K562 (cell line): ENCODE measurements at regions not wholly inside any gene's neighbourhood (a gene's known extent, or its start where the extent isn't known, plus 50 kb on each side); places are given as distances from the start of the nearest gene placed in this dataset.

Experiments
- AFF4 ChIP-seq: sonication (generic); formaldehyde crosslinking; IDR thresholded peaks from 2 replicates; pipeline ENCODE4 v1.8.0; 2023; ENCODE audit warnings: mild to moderate bottlenecking, missing genetic modification reagents
- ARID1B ChIP-seq: fragments of 450-650 bp; IDR thresholded peaks from 2 replicates; pipeline ENCODE4 v1.6.1; 2016; ENCODE audit warnings: antibody characterized with exemption, mild to moderate bottlenecking, inconsistent platforms
- ARID4B ChIP-seq: sonication (generic); formaldehyde crosslinking; IDR thresholded peaks from 2 replicates; pipeline ENCODE4 v1.8.0; 2022; ENCODE audit warnings: mild to moderate bottlenecking, missing genetic modification reagents
- CHCHD3 ChIP-seq: fragments of 250-450 bp; sonication (Bioruptor Pico); IDR thresholded peaks from 2 replicates; pipeline ENCODE4 v2.1.2; 2022; ENCODE audit warnings: mild to moderate bottlenecking
- E2F5 ChIP-seq: sonication (generic); formaldehyde crosslinking; IDR thresholded peaks from 2 replicates; pipeline ENCODE4 v1.8.0; 2022; ENCODE audit warnings: mild to moderate bottlenecking, missing genetic modification reagents
- GTF3C2 ChIP-seq: IDR thresholded peaks from 3 replicates; pipeline ENCODE4 v1.6.1; 2011; ENCODE audit warnings: borderline replicate concordance, mild to moderate bottlenecking, moderate library complexity; ENCODE audit not compliant: insufficient read length; ENCODE audit errors: extremely low read depth
- JUN ChIP-seq, 2 experiments: sonication (generic) in 1 of 2; formaldehyde crosslinking in 1 of 2; IDR thresholded peaks; 2 replicates each; pipeline versions ENCODE4 v1.6.1 to v1.8.0; 2012 to 2022; ENCODE audit warnings: borderline replicate concordance in 2 of 2, mild to moderate bottlenecking in 2 of 2, improper control_type of control experiment in 1 of 2, low read depth in 1 of 2, low read length in 1 of 2, missing genetic modification reagents in 1 of 2
- KDM4B ChIP-seq, 2 experiments: fragments of 450-650 bp in 1 of 2; sonication (generic) in 1 of 2; IDR thresholded peaks; 2 replicates each; pipeline ENCODE4 v1.6.1; 2016 to 2017; ENCODE audit warnings: borderline replicate concordance in 2 of 2, antibody characterized with exemption in 1 of 2, low read depth in 1 of 2, mild to moderate bottlenecking in 1 of 2

- TF ChIP-seq AFF4 (CRISPR knock-in tag) (no peak), KDM4B (IDR thresholded peaks at IDR 0.05; ENCODE audit: borderline replicate concordance in 2 of 2, low read depth in 1 of 2) (no peak), CHCHD3 (CRISPR knock-in tag) (no peak), E2F5 (CRISPR knock-in tag) (no peak), ARID4B (CRISPR knock-in tag) (no peak), JUN (IDR thresholded peaks at IDR 0.05; ENCODE audit: borderline replicate concordance, low read depth, low read length) (no peak), JUN (CRISPR knock-in tag; IDR thresholded peaks at IDR 0.05; ENCODE audit: borderline replicate concordance) (no peak), ARID1B (no peak), GTF3C2 (no peak)
Observed at GRCh38 chr10:78139341-78139740, 105.7 kb downstream of the RPS24 start (continued).
